GM12872 (cell line): ENCODE measurements at regions not wholly inside any gene's neighbourhood (a gene's known extent, or its start where the extent isn't known, plus 50 kb on each side); places are given as distances from the start of the nearest gene placed in this dataset.

Source experiments
- TF ChIP-seq, protein P1 (sequence below): IDR thresholded peaks from 3 replicates; pipeline ENCODE4 v1.5.1; 2011; ENCODE audit warnings: low read depth, mild to moderate bottlenecking, low read length, moderate library complexity; ENCODE audit not compliant: insufficient read depth

GRCh38 chr4:163273922-163274321 is 58.5 kb downstream of the NPY1R start:
- TF ChIP-seq, protein P1, sequence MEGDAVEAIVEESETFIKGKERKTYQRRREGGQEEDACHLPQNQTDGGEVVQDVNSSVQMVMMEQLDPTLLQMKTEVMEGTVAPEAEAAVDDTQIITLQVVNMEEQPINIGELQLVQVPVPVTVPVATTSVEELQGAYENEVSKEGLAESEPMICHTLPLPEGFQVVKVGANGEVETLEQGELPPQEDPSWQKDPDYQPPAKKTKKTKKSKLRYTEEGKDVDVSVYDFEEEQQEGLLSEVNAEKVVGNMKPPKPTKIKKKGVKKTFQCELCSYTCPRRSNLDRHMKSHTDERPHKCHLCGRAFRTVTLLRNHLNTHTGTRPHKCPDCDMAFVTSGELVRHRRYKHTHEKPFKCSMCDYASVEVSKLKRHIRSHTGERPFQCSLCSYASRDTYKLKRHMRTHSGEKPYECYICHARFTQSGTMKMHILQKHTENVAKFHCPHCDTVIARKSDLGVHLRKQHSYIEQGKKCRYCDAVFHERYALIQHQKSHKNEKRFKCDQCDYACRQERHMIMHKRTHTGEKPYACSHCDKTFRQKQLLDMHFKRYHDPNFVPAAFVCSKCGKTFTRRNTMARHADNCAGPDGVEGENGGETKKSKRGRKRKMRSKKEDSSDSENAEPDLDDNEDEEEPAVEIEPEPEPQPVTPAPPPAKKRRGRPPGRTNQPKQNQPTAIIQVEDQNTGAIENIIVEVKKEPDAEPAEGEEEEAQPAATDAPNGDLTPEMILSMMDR, result no peak

DNA sequence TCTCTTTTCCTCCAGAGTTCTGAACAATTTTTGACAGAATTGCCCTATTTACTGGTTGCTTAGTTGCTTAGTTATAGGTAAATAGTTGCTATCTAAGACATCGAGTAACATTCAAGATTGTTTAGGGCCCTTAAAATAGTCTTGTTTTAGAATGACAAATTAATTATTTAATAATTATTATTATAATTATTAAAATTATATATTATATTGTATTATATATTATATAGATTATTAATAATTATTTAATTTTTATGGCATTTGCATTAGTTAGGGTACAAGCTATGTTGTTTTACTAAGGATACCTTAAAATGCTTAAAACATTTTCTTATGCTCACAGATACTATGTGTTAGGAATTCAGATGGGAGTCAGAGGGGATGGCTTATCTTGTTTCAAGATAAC is 59.2 kb downstream of the NPY1R start:
- TF ChIP-seq, protein P1, result no peak

DNA sequence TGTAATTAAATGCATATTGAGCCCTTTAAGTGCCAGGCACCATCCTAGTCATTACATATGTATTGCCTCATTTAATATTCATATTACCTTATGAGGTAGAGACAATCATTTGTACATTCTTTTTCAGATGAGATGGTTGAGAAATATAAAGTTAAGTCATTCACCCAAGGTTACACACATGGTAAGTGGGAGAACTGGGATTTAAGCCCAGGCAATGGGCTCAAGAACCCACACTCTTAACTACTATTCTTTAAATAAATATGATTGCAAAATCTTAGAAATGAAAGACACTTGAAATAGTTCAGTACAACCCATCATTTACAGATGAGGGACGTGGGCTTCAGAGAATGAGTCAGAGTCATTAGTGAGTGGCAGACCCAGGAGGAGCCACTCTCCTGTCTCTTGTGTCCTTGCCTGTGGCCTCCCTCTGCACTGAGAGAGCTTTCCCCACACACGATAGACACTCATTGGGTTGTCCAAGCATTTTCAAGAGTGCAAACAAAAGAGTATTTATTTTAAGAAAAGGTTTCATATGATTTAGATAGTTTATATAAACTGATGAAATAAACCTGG is 60.8 kb downstream of the NPY1R start:
- TF ChIP-seq, protein P1, result no peak

GRCh38 chr4:163269869-163270268 is 62.5 kb downstream of the NPY1R start:
- TF ChIP-seq, protein P1, result no peak

DNA sequence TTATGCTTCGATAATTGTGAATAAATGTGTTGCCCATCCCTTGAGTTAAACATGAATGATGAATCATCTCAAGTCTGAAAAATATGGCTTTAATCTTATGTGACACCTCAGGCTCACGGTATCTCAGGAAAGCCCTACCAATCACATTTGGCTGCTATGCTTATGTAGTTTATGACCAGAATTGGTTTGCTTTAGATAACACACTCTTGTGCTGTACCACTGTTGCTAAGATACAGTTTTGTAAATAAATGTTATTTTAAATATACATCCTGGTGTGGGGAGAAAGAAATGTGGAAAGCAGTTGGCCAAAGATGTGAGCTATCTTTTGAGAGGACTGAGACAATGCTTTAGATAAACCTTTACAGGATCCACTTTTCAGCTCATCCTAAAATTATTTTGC is 63.2 kb downstream of the NPY1R start:
- TF ChIP-seq, protein P1, result no peak

- TF ChIP-seq, protein P1, result no peak
These were observed 67.5 kb downstream of the NPY1R start for GRCh38 chr4:163264934-163265333.

DNA sequence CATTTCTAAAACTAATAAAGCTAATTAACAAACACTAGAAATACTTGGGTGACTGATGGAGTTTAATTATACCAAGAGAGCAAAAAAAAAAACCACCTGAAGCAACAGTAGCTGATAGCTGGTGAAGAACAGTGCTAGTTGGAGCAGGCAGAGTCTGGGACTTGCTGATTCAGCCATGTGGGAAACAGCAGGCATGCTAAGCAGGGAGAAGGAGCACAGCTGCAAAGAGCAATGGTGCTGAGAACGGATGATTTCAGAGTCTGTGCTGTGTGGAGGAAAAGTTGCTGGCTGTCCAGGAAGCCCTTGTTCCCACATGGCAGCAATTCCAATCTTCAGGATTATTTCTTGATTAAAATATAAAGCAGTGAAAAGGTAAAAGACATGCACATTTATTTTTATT is 68.8 kb downstream of the NPY1R start:
- TF ChIP-seq, protein P1, result no peak
